ENCODE measurements at regions not wholly inside any gene's neighbourhood (a gene's known extent, or its start where the extent isn't known, plus 50 kb on each side); places are given as distances from the start of the nearest gene placed in this dataset.

DNA sequence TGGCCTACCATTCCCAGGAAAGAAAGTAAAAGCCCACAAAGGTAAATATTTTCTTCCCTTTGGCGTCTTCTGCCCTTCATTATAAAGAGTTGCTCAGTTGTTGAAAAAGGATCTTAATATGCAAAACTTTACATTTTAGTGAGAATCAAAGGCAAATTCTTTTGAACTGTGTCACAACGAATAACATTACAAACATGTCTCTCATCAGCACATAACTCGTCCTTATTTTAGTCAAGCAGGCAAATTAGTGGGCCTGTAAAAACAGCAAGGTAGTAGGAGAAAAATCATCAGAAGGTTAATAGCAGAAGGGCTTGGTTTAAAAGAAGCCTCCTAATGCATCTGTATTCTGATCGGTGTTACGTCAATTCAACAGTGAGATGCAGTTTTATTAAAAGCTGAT is 647.3 kb upstream of the DIPK2B start:
- Histone ChIP-seq H3K36me3 (ENCODE audit: insufficient read depth, low read length) (peaks cover 62% of the 10 kb centered on the region), H3K27me3 (ENCODE audit: insufficient read depth, low read length) (no peaks in the 10 kb centered on the region), H3K9ac (ENCODE audit: low read depth, low read length) (no peak overlapping the region), H3K4me3 (ENCODE audit: low read length) (peak overlapping the region; percentile 3; the same call in 1 of the 2 replicates), H3K9me3 (ENCODE audit: insufficient read depth, low read depth, low read length) (no peaks in the 10 kb centered on the region), H3K27ac (ENCODE audit: low read depth, low read length) (no peak overlapping the region), H3K4me1 (ENCODE audit: insufficient read depth, low read length) (peaks cover 11% of the 10 kb centered on the region)
- WGBS = 100% methylated on average over 3 of the region's 5 CpGs

DNA sequence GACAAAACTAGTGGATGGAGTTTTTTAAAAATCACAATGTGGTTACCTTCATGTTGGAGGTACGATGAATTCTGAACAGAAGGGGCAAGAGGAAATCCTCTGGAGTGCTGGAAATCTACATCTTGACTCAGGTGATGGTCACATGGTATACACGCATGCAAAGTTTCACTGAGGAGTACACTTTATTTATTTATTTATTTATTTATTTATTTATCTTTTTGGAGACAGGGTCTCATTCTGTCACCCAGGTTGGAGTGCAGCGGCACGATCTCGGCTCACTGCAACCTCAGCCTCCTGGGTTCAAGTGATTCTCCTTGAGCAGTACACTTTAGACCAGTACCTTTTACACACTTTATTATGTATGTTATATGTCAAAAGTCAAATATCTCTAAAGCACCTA is 645.7 kb upstream of the DIPK2B start:
- no peaks in the 10 kb centered on the region for H3K9me3 ChIP-seq (ENCODE audit: insufficient read depth, low read depth, low read length)
- 100% methylated on average over 1 of the region's 5 CpGs for WGBS
- no peak overlapping the region for H3K27ac ChIP-seq (ENCODE audit: low read depth, low read length)
- H3K4me1 ChIP-seq (ENCODE audit: insufficient read depth, low read length) = no peaks in the 10 kb centered on the region
- H3K4me3 ChIP-seq (ENCODE audit: low read length) = no peak overlapping the region
- H3K9ac ChIP-seq (ENCODE audit: low read depth, low read length) = no peak overlapping the region
- peaks cover 79% of the 10 kb centered on the region for H3K36me3 ChIP-seq (ENCODE audit: insufficient read depth, low read length)
- no peaks in the 10 kb centered on the region for H3K27me3 ChIP-seq (ENCODE audit: insufficient read depth, low read length)

DNA sequence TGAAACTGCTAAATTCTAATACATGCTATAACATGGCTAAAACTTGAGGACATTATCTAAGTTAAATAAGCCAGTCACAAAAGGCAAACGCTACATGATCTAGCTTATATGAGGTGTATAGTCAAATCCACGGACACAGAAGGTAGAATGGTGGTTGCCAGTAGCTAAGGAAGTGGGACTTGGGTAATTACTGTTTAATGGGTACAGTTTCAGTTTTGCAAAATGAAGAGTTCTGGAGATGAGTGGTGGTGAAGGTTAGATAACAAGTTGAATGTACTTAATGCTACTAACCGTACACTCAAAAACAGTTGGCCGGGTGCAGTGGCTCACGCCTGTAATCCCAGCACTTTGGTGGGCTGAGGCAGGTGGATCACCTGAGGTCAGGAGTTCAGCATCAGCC is 644.5 kb upstream of the DIPK2B start:
- Histone ChIP-seq H3K36me3 (ENCODE audit: insufficient read depth, low read length) (peaks cover 90% of the 10 kb centered on the region), H3K27ac (ENCODE audit: low read depth, low read length) (no peak overlapping the region), H3K27me3 (ENCODE audit: insufficient read depth, low read length) (no peaks in the 10 kb centered on the region), H3K4me3 (ENCODE audit: low read length) (no peak overlapping the region), H3K4me1 (ENCODE audit: insufficient read depth, low read length) (no peaks in the 10 kb centered on the region), H3K9ac (ENCODE audit: low read depth, low read length) (no peak overlapping the region), H3K9me3 (ENCODE audit: insufficient read depth, low read depth, low read length) (no peaks in the 10 kb centered on the region)
- 95% methylated on average over 5 of the region's 5 CpGs for WGBS

DNA sequence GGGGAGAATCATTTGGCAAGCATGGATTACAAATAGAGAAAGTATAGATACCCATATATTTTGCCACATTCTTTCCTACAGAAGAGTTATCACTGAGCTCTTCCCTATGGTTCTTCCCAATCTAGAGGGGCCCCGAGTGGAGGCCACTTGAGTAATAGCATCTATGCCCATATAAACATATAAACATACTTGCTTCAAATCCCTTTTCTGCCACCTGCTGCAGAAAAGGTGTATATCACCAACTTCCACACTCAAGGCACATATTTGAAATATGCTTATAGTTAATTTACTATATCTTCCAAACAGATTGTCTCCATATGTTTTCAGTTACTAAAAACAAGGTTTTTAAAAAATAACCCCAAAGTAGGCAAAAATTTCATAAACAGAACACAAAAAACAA is 642.8 kb upstream of the DIPK2B start:
- Histone ChIP-seq H3K27me3 (ENCODE audit: insufficient read depth, low read length) (no peaks in the 10 kb centered on the region), H3K27ac (ENCODE audit: low read depth, low read length) (no peak overlapping the region), H3K9me3 (ENCODE audit: insufficient read depth, low read depth, low read length) (no peaks in the 10 kb centered on the region), H3K9ac (ENCODE audit: low read depth, low read length) (no peak overlapping the region), H3K4me3 (ENCODE audit: low read length) (no peak overlapping the region), H3K36me3 (ENCODE audit: insufficient read depth, low read length) (peaks cover 87% of the 10 kb centered on the region), H3K4me1 (ENCODE audit: insufficient read depth, low read length) (no peaks in the 10 kb centered on the region)
- 93% methylated on average over 1 of the region's 1 CpG for WGBS

DNA sequence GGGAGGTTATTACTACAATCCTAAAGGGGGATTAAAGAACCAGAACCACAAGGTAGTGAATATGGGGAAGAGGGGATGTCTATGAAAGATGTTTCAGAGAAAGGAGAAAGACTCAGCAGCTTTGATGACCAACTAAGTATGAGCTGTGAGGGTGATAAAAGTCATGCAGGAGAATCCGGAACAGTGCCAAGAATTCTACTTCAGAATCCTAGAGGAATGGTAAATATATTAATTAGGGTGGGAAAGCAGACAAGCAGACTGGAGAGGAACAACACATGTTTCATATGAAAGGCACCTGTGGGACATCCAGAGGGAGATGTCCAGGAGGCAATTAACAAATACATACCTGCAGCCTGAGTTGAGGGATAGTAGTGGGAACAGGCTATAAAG is 642.2 kb upstream of the DIPK2B start:
- Histone ChIP-seq H3K9me3 (ENCODE audit: insufficient read depth, low read depth, low read length) (no peaks in the 10 kb centered on the region), H3K36me3 (ENCODE audit: insufficient read depth, low read length) (peaks cover 87% of the 10 kb centered on the region), H3K4me1 (ENCODE audit: insufficient read depth, low read length) (no peaks in the 10 kb centered on the region), H3K27ac (ENCODE audit: low read depth, low read length) (no peak overlapping the region), H3K9ac (ENCODE audit: low read depth, low read length) (no peak overlapping the region), H3K27me3 (ENCODE audit: insufficient read depth, low read length) (no peaks in the 10 kb centered on the region), H3K4me3 (ENCODE audit: low read length) (no peak overlapping the region)
- WGBS = 89% methylated on average over 1 of the region's 1 CpG

DNA sequence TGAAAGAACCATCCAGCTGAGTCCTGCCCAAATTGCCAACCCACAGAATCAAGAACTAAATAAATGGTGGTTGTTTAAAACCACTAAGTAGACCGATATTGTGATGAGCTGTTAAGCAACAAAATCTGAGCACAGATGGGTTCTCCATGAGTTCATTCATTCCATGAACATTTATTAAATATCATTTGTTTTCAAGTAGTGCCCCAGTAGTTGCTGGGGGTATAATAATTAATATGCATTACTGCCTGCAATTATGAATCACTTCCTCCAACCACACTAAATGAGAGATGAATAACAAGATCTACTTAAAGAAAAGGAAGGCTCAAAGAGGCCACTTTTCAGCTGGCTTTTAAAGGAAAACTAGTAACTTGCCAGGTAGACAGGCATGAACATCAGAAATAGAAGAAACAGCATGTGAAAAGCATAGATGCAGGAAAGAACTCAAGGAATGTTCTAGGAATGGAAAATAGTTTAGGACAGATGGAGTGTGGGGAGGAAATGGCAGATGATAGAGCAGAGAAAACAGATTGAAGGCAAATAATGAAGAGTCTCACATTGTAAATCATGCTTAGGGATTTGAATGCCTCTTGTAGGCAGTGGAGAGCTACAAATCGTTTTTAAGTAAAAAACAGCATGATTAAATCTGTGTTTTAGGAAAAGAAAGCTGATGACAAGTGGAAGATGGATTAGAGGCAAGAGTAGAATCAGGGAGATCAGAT is 641.7 kb upstream of the DIPK2B start:
- H3K4me3 ChIP-seq (ENCODE audit: low read length) = no peak overlapping the region
- peaks cover 83% of the 10 kb centered on the region for H3K36me3 ChIP-seq (ENCODE audit: insufficient read depth, low read length)
- 90% methylated on average over 2 of the region's 2 CpGs for WGBS
- H3K27ac ChIP-seq (ENCODE audit: low read depth, low read length) = no peak overlapping the region
- H3K9ac ChIP-seq (ENCODE audit: low read depth, low read length) = no peak overlapping the region
- no peaks in the 10 kb centered on the region for H3K4me1 ChIP-seq (ENCODE audit: insufficient read depth, low read length)
- H3K27me3 ChIP-seq (ENCODE audit: insufficient read depth, low read length) = no peaks in the 10 kb centered on the region
- no peaks in the 10 kb centered on the region for H3K9me3 ChIP-seq (ENCODE audit: insufficient read depth, low read depth, low read length)

DNA sequence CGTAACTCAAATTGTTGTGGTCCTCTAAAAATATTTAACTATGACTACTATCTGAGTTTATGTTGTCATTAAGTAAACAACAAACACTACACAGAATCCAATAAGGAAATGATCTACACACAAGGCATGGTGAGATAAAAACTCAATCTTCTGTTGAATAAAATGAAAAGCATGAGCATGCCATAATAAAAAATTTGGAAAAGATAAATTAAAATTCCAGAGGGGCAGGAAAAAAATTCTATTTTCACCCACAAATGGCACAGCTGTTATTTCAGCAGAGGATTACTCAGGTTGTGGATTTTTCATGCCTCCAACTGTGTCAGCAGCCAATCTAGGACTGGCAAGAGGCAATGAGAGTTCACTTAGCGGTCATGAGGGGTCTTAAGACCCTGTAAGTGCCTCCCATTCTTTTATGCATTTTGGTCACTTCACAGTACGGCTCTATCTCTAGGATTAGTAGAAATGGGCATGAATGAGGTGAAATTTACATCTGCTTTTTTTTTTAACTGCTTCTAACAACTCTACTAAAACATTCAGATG is 639.8 kb upstream of the DIPK2B start:
- no peak overlapping the region for H3K4me3 ChIP-seq (ENCODE audit: low read length)
- no peaks in the 10 kb centered on the region for H3K4me1 ChIP-seq (ENCODE audit: insufficient read depth, low read length)
- H3K9ac ChIP-seq (ENCODE audit: low read depth, low read length) = no peak overlapping the region
- WGBS = 90% methylated on average over 1 of the region's 3 CpGs
- H3K27me3 ChIP-seq (ENCODE audit: insufficient read depth, low read length) = no peaks in the 10 kb centered on the region
- H3K36me3 ChIP-seq (ENCODE audit: insufficient read depth, low read length) = peaks cover 68% of the 10 kb centered on the region
- H3K9me3 ChIP-seq (ENCODE audit: insufficient read depth, low read depth, low read length) = no peaks in the 10 kb centered on the region
- no peak overlapping the region for H3K27ac ChIP-seq (ENCODE audit: low read depth, low read length)

DNA sequence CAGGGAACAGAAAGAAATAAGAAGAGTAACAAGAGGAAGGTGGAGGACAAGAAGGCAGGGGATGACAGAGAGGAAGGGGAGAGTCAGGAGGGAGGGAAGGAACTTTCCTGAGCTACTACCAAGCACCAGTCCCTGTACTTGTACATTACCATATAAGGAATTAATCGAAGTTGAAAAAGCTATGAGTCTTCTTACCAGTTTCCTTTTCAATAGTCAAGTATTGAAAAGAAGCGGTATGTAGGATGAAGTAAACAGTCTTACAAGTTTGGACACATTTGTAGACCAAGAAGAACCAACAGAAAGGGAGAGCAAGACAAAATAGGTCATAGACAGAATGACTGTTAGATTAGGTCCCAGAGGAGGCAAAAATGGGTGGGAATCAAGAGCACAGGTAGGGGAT is 629.7 kb upstream of the DIPK2B start:
- Histone ChIP-seq H3K36me3 (ENCODE audit: insufficient read depth, low read length) (peaks cover 59% of the 10 kb centered on the region), H3K4me1 (ENCODE audit: insufficient read depth, low read length) (0 out of 2 replicates have a peak, but pooled peaks cover 4% of the 10 kb centered on the region), H3K9me3 (ENCODE audit: insufficient read depth, low read depth, low read length) (no peaks in the 10 kb centered on the region), H3K9ac (ENCODE audit: low read depth, low read length) (no peak overlapping the region), H3K27me3 (ENCODE audit: insufficient read depth, low read length) (no peaks in the 10 kb centered on the region), H3K4me3 (ENCODE audit: low read length) (no peak overlapping the region), H3K27ac (ENCODE audit: low read depth, low read length) (peak overlapping the region; percentile 40)
- WGBS = 100% methylated on average over 2 of the region's 2 CpGs

DNA sequence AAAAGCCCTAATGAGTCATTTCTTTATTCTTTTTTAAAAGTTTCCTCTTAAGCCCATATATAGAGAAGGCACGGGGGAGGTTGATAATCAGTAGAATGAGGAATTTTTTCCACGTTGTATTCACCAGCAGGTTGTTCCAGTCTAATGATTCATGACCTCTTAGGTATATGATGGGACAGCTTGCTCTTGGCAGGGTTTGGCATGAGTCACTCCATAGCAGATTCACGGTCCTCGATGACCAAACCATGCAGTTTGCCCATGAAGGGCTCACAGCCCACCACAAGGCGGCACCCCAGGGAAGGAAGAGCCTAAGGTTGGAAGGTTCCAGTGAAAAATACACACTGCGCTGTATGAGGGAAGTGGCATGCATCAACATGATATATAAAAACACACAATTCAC is 623.8 kb upstream of the DIPK2B start:
- Histone ChIP-seq H3K4me1 (ENCODE audit: insufficient read depth, low read length) (no peaks in the 10 kb centered on the region), H3K36me3 (ENCODE audit: insufficient read depth, low read length) (peaks cover 70% of the 10 kb centered on the region)
- WGBS = 95% methylated on average over 5 of the region's 6 CpGs

DNA sequence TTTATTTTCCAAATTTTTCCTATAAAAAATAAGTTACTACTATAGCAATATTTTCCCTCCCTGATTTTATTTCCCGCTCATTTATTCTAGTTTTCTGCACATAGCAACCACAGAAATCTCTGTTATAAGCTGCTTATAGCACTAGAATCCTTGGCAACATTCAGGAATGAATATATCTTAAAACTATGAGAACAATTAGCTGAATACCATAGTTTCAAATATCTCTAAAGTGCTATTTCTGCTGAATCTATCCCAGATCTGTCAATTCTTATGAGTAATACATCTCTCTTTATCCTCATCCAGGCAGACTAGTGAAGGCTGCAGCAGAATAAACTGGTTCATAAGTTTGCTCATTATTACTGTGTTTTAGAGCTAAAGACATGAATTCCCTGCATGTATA is 622.9 kb upstream of the DIPK2B start:
- Histone ChIP-seq H3K4me3 (ENCODE audit: low read length) (no peak overlapping the region), H3K4me1 (ENCODE audit: insufficient read depth, low read length) (no peaks in the 10 kb centered on the region), H3K27ac (ENCODE audit: low read depth, low read length) (no peak overlapping the region), H3K9ac (ENCODE audit: low read depth, low read length) (no peak overlapping the region), H3K27me3 (ENCODE audit: insufficient read depth, low read length) (no peaks in the 10 kb centered on the region), H3K9me3 (ENCODE audit: insufficient read depth, low read depth, low read length) (no peaks in the 10 kb centered on the region), H3K36me3 (ENCODE audit: insufficient read depth, low read length) (peaks cover 69% of the 10 kb centered on the region)
- 100% methylated on average over 1 of the region's 1 CpG for WGBS

More for the DNA sequence above, 623.8 kb upstream of the DIPK2B start:
- Histone ChIP-seq H3K9me3 (ENCODE audit: insufficient read depth, low read depth, low read length) (no peaks in the 10 kb centered on the region), H3K27ac (ENCODE audit: low read depth, low read length) (no peak overlapping the region), H3K4me3 (ENCODE audit: low read length) (no peak overlapping the region), H3K27me3 (ENCODE audit: insufficient read depth, low read length) (no peaks in the 10 kb centered on the region), H3K9ac (ENCODE audit: low read depth, low read length) (no peak overlapping the region)

DNA sequence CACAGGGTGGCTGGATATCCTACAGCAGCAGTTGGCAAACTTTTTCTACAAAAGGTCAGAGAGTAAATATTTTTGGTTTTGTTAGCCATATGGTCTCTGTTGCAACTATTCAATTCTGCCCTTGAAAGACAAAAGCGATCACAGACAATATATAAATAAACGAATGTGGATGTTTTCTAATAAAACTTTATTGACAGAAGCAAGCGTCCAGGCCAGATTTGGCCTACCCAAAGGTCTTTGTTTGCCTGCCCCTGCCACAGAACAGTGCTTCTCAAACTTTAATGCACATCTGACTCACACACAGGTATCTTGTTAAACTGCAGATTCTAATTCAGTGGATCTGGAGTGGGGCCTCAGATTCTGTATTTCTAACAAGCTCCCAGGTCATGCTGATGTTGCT is 621.4 kb upstream of the DIPK2B start:
- WGBS = 100% methylated on average over 2 of the region's 3 CpGs
- no peaks in the 10 kb centered on the region for H3K9me3 ChIP-seq (ENCODE audit: insufficient read depth, low read depth, low read length)

DNA sequence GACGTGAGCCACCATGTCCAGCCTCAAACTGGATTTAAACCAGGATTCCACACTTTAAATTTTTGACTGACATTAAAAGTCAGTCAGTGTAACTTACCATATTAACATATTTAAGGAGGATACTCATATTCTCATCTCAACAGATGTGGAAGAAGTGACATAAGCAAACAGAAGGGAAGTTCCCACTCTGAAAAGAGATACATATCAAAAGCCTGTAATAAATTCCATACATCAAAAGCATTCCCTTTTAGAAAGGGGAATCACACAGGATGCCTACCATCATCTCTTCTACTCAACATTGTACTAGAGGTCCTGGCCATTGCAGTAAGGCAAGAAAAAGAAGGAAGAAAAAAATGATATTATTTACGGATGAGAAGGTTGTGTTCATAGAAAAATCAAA is 618.2 kb upstream of the DIPK2B start:
- 93% methylated on average over 1 of the region's 2 CpGs for WGBS
- no peak overlapping the region for H3K4me3 ChIP-seq (ENCODE audit: low read length)
- H3K9me3 ChIP-seq (ENCODE audit: insufficient read depth, low read depth, low read length) = no peaks in the 10 kb centered on the region
- no peaks in the 10 kb centered on the region for H3K27me3 ChIP-seq (ENCODE audit: insufficient read depth, low read length)
- no peaks in the 10 kb centered on the region for H3K4me1 ChIP-seq (ENCODE audit: insufficient read depth, low read length)
- H3K9ac ChIP-seq (ENCODE audit: low read depth, low read length) = no peak overlapping the region
- H3K36me3 ChIP-seq (ENCODE audit: insufficient read depth, low read length) = peaks cover 55% of the 10 kb centered on the region
- no peak overlapping the region for H3K27ac ChIP-seq (ENCODE audit: low read depth, low read length)

More for the DNA sequence above, 621.4 kb upstream of the DIPK2B start:
- no peak overlapping the region for H3K4me3 ChIP-seq (ENCODE audit: low read length)
- H3K36me3 ChIP-seq (ENCODE audit: insufficient read depth, low read length) = peaks cover 70% of the 10 kb centered on the region
- no peaks in the 10 kb centered on the region for H3K27me3 ChIP-seq (ENCODE audit: insufficient read depth, low read length)
- H3K9ac ChIP-seq (ENCODE audit: low read depth, low read length) = no peak overlapping the region
- no peak overlapping the region for H3K27ac ChIP-seq (ENCODE audit: low read depth, low read length)
- no peaks in the 10 kb centered on the region for H3K4me1 ChIP-seq (ENCODE audit: insufficient read depth, low read length)

Data from HUES64 (cell line).